MM.1S (cell line): ENCODE measurements at regions not wholly inside any gene's neighbourhood (a gene's known extent, or its start where the extent isn't known, plus 50 kb on each side); places are given as distances from the start of the nearest gene placed in this dataset.

Source experiments
- DNase-seq: peaks from one replicate; pipeline ENCODE4 v3.0.0-alpha.2; 2015
- H2AFZ ChIP-seq: fragments of 300-600 bp; sonication (generic); 2 replicates; pipeline ENCODE4 v1.6.0; 2016; ENCODE audit warnings: antibody characterized with exemption, low read length
- H3F3A ChIP-seq: fragments of 300-600 bp; sonication (generic); 2 replicates; pipeline ENCODE4 v1.6.1; 2016; ENCODE audit warnings: mild to moderate bottlenecking, antibody characterized with exemption, low read length, moderate library complexity, mixed read lengths; ENCODE audit not compliant: insufficient read depth
- H3K27ac ChIP-seq: fragments of 300-600 bp; sonication (generic); 2 replicates; pipeline ENCODE4 v1.5.1; 2016; ENCODE audit warnings: mild to moderate bottlenecking, low read length
- H3K27me3 ChIP-seq: fragments of 300-600 bp; sonication (generic); replicated peaks from 2 replicates; pipeline ENCODE4 v1.6.0; 2016; ENCODE audit warnings: low read length; ENCODE audit not compliant: insufficient read depth
- H3K36me3 ChIP-seq: fragments of 300-600 bp; sonication (generic); replicated peaks from 2 replicates; pipeline ENCODE4 v1.6.1; 2016; ENCODE audit warnings: mild to moderate bottlenecking, low read length, mixed read lengths; ENCODE audit not compliant: insufficient read depth
- H3K4me1 ChIP-seq: fragments of 300-600 bp; sonication (generic); 2 replicates; pipeline ENCODE4 v1.6.1; 2016; ENCODE audit warnings: low read length, mixed read lengths
- H3K4me2 ChIP-seq: fragments of 300-600 bp; sonication (generic); 2 replicates; pipeline ENCODE4 v1.6.0; 2016; ENCODE audit warnings: low read depth, low read length
- H3K4me3 ChIP-seq: fragments of 300-600 bp; sonication (generic); 2 replicates; pipeline ENCODE4 v1.5.1; 2016; ENCODE audit warnings: low read length, mixed read lengths
- H3K79me2 ChIP-seq: fragments of 300-600 bp; sonication (generic); 2 replicates; pipeline ENCODE4 v1.6.1; 2016; ENCODE audit warnings: mixed run types, low read length, mixed read lengths
- H3K9ac ChIP-seq: fragments of 300-600 bp; sonication (generic); 2 replicates; pipeline ENCODE4 v1.6.1; 2016; ENCODE audit warnings: low read length, mixed read lengths
- H3K9me2 ChIP-seq: fragments of 300-600 bp; sonication (generic); replicated peaks from 2 replicates; pipeline ENCODE4 v1.6.1; 2016; ENCODE audit warnings: mild to moderate bottlenecking, low read length, mixed read lengths; ENCODE audit not compliant: insufficient read depth
- H3K9me3 ChIP-seq: fragments of 300-600 bp; sonication (generic); replicated peaks from 2 replicates; pipeline ENCODE4 v1.6.1; 2016; ENCODE audit warnings: mild to moderate bottlenecking, low read length, mixed read lengths; ENCODE audit not compliant: insufficient read depth
- H4K20me1 ChIP-seq: fragments of 300-600 bp; sonication (generic); 2 replicates; pipeline ENCODE4 v1.6.1; 2016; ENCODE audit warnings: mild to moderate bottlenecking, low read length, moderate library complexity, mixed read lengths; ENCODE audit not compliant: insufficient read depth
- EZH2 ChIP-seq: fragments of 300-600 bp; sonication (generic); optimal IDR thresholded peaks from 2 replicates; pipeline ENCODE3; 2017; ENCODE audit warnings: low read depth, mild to moderate bottlenecking, antibody characterized with exemption, low read length, mixed read lengths
- EZH2phosphoT487 ChIP-seq: fragments of 300-600 bp; sonication (generic); IDR thresholded peaks from 2 replicates; pipeline ENCODE4 v1.6.1; 2018; ENCODE audit warnings: antibody characterized with exemption, low read length
- TF ChIP-seq, protein P1 (sequence below): fragments of 300-600 bp; sonication (generic); IDR thresholded peaks from 2 replicates; pipeline ENCODE4 v1.5.1; 2016; ENCODE audit warnings: antibody characterized with exemption, low read length, mixed read lengths

DNA sequence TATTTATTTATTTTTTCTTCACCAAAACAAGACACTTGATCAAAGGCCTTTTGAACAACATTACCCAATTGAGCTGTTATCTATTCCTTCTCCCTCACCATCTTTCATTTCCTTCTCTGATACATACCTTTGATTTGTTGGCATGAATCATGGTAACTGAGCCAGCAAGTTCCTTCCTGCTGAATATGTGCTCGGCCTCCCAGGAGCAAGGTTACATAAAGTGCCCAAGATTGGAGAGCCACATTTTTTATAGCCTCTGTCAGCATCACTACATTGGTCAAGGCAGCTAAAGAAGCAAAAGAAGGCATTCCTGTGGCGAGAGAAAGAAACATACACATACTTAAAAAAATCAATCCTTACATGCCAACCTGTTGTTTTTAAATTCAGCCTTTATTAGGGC lies 369.6 kb downstream of the CYLC2 start:
- Histone ChIP-seq H3K27me3 (no peaks in the 10 kb centered on the region), H3K79me2 (no peaks in the 10 kb centered on the region), H3K9me2 (no peaks in the 10 kb centered on the region), H3K4me2 (no peak overlapping the region), H3K27ac (no peak overlapping the region), H3K4me3 (no peak overlapping the region), H4K20me1 (no peaks in the 10 kb centered on the region), H3K36me3 (no peaks in the 10 kb centered on the region), H2AFZ (no peak overlapping the region), H3K9ac (no peak overlapping the region), H3K9me3 (no peaks in the 10 kb centered on the region), H3K4me1 (no peaks in the 10 kb centered on the region), H3F3A (no peaks in the 10 kb centered on the region)
- TF ChIP-seq EZH2phosphoT487, result no peak
- TF ChIP-seq EZH2, result no peak
- TF ChIP-seq, protein P1, sequence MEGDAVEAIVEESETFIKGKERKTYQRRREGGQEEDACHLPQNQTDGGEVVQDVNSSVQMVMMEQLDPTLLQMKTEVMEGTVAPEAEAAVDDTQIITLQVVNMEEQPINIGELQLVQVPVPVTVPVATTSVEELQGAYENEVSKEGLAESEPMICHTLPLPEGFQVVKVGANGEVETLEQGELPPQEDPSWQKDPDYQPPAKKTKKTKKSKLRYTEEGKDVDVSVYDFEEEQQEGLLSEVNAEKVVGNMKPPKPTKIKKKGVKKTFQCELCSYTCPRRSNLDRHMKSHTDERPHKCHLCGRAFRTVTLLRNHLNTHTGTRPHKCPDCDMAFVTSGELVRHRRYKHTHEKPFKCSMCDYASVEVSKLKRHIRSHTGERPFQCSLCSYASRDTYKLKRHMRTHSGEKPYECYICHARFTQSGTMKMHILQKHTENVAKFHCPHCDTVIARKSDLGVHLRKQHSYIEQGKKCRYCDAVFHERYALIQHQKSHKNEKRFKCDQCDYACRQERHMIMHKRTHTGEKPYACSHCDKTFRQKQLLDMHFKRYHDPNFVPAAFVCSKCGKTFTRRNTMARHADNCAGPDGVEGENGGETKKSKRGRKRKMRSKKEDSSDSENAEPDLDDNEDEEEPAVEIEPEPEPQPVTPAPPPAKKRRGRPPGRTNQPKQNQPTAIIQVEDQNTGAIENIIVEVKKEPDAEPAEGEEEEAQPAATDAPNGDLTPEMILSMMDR, result no peak
- DNase-seq, result no peak

DNA sequence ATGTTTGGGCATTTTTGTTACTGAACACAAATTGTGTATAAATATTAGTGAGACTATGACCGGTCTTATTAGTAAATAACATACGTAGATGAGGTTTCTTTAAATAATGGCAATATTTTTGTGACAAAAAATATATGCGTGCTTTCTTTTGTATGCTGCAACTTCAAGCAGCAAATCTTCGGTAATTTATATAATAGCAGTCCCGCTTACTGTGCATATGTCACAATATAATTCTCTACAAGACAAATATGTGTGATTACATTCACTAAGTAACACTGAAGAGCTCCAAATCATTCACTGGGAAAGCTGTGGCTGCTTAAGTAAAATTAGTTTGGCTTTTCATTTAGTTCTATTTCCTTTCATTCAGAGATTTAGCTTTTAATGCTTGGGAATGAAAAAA lies 376.0 kb downstream of the CYLC2 start:
- Histone ChIP-seq H3K27ac (no peak overlapping the region), H3K27me3 (no peaks in the 10 kb centered on the region), H4K20me1 (no peaks in the 10 kb centered on the region), H3K9ac (no peak overlapping the region), H3K4me2 (no peak overlapping the region), H2AFZ (no peak overlapping the region), H3K9me3 (no peaks in the 10 kb centered on the region), H3F3A (no peaks in the 10 kb centered on the region), H3K4me1 (no peaks in the 10 kb centered on the region), H3K4me3 (no peak overlapping the region), H3K9me2 (no peaks in the 10 kb centered on the region), H3K36me3 (no peaks in the 10 kb centered on the region), H3K79me2 (no peaks in the 10 kb centered on the region)
- no peak for TF ChIP-seq EZH2
- TF ChIP-seq, protein P1, result no peak
- no peak for TF ChIP-seq EZH2phosphoT487
- DNase-seq, result no peak

DNA sequence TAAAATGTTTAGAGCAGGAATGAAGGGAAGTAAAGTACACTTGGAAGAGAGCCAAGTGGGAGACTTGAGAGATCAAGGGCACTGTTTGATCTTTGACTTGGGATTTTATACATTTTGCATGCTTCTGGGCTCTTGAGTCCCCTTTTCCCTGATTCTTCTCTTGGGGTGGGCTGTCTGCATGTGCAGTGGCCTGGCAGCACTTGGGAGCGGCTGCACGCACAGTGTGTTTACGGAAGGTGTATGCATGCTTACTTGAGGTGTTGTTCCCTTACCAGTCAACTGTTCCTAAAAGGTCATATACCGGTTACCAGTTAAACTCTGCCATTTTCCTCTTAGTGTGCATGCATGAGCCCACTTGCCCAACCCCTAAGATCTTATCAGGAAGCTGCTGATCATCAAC lies 377.7 kb downstream of the CYLC2 start:
- no peak for DNase-seq
- Histone ChIP-seq H3K4me1 (no peaks in the 10 kb centered on the region), H3K79me2 (no peaks in the 10 kb centered on the region), H3K4me2 (no peak overlapping the region), H3K9me3 (no peaks in the 10 kb centered on the region), H3K27ac (no peak overlapping the region), H3K9me2 (no peaks in the 10 kb centered on the region), H3F3A (no peaks in the 10 kb centered on the region), H4K20me1 (no peaks in the 10 kb centered on the region), H3K27me3 (no peaks in the 10 kb centered on the region), H3K36me3 (no peaks in the 10 kb centered on the region), H2AFZ (no peak overlapping the region), H3K4me3 (no peak overlapping the region), H3K9ac (no peak overlapping the region)
- TF ChIP-seq, protein P1, result no peak
- TF ChIP-seq EZH2phosphoT487 (no peak), EZH2 (no peak)
